ENCODE measurements at regions not wholly inside any gene's neighbourhood (a gene's known extent, or its start where the extent isn't known, plus 50 kb on each side); places are given as distances from the start of the nearest gene placed in this dataset.

DNA sequence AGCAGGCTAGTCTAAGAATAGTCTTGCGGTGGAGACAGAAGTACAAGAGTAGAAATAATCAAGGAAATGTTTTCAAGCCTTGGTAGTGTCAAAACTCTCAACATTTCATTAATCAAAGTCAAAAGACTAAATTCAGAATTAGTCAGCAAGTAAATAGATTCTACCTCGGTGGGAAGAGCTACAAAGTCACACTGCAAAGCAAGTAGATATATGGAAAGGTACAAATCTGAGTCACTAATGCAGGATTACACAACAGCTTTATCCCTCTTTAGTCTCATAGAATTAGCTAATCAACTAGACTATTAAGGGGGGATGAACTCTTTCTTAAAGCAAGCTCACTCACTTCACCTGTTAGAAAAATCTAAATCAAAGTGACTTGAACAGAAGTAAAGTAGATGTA, 568.7 kb upstream of the CNTNAP5 start:
- Histone ChIP-seq H3K36me3 (ENCODE audit: control insufficient read depth in 2 of 3, insufficient read depth in 3 of 3, low read length in 3 of 3) (no peaks in the 10 kb centered on the region), H3K27ac (ENCODE audit: low read depth in 2 of 2, low read length in 2 of 2) (no peak overlapping the region), H3K9ac (ENCODE audit: low read length in 3 of 3) (no peak overlapping the region), H3K9me3 (ENCODE audit: control insufficient read depth in 2 of 3, insufficient read depth in 1 of 3, low read length in 3 of 3) (no peaks in the 10 kb centered on the region), H3K4me3 (ENCODE audit: low read length in 3 of 3) (no peak overlapping the region), H3K4me1 (ENCODE audit: control insufficient read depth in 2 of 3, insufficient read depth in 2 of 3, low read depth in 1 of 3, low read length in 3 of 3) (no peaks in the 10 kb centered on the region), H3K27me3 (ENCODE audit: control insufficient read depth, insufficient read depth, low read length) (no peaks in the 10 kb centered on the region)
- intact Hi-C loops (cut with DNase I), result no loop called here
- FAIRE-seq (no peak), DNase-seq (no peak)
- TF ChIP-seq CTCF (IDR thresholded peaks at IDR 0.05; ENCODE audit: borderline replicate concordance, extremely low read depth, insufficient read depth), result no peak

GRCh38 chr2:123463886-123464285, 561.2 kb upstream of the CNTNAP5 start:
- H3K4me1 ChIP-seq (ENCODE audit: control insufficient read depth in 2 of 3, insufficient read depth in 2 of 3, low read depth in 1 of 3, low read length in 3 of 3), result no peaks in the 10 kb centered on the region
- no peak overlapping the region for H3K9ac ChIP-seq (ENCODE audit: low read length in 3 of 3)
- H3K27ac ChIP-seq (ENCODE audit: low read depth in 2 of 2, low read length in 2 of 2), result no peak overlapping the region
- no peaks in the 10 kb centered on the region for H3K36me3 ChIP-seq (ENCODE audit: control insufficient read depth in 2 of 3, insufficient read depth in 3 of 3, low read length in 3 of 3)
- H3K4me3 ChIP-seq (ENCODE audit: low read length in 3 of 3), result no peak overlapping the region
- intact Hi-C loops (cut with DNase I), result no loop called here
- TF ChIP-seq CTCF (IDR thresholded peaks at IDR 0.05; ENCODE audit: borderline replicate concordance, extremely low read depth, insufficient read depth), result no peak
- H3K9me3 ChIP-seq (ENCODE audit: control insufficient read depth in 2 of 3, insufficient read depth in 1 of 3, low read length in 3 of 3), result no peaks in the 10 kb centered on the region
- no peaks in the 10 kb centered on the region for H3K27me3 ChIP-seq (ENCODE audit: control insufficient read depth, insufficient read depth, low read length)
- DNase-seq (no peak), FAIRE-seq (no peak)

- Histone ChIP-seq H3K27ac (ENCODE audit: low read depth in 2 of 2, low read length in 2 of 2) (no peak overlapping the region), H3K36me3 (ENCODE audit: control insufficient read depth in 2 of 3, insufficient read depth in 3 of 3, low read length in 3 of 3) (no peaks in the 10 kb centered on the region), H3K4me1 (ENCODE audit: control insufficient read depth in 2 of 3, insufficient read depth in 2 of 3, low read depth in 1 of 3, low read length in 3 of 3) (no peaks in the 10 kb centered on the region), H3K9me3 (ENCODE audit: control insufficient read depth in 2 of 3, insufficient read depth in 1 of 3, low read length in 3 of 3) (no peaks in the 10 kb centered on the region), H3K9ac (ENCODE audit: low read length in 3 of 3) (no peak overlapping the region), H3K27me3 (ENCODE audit: control insufficient read depth, insufficient read depth, low read length) (no peaks in the 10 kb centered on the region), H3K4me3 (ENCODE audit: low read length in 3 of 3) (no peak overlapping the region)
- DNase-seq, result no peak
- intact Hi-C loops (cut with DNase I), result no loop called here
- no peak for TF ChIP-seq CTCF (IDR thresholded peaks at IDR 0.05; ENCODE audit: borderline replicate concordance, extremely low read depth, insufficient read depth)
- FAIRE-seq, result no peak
These were observed 557.0 kb upstream of the CNTNAP5 start for GRCh38 chr2:123468071-123468470.

DNA sequence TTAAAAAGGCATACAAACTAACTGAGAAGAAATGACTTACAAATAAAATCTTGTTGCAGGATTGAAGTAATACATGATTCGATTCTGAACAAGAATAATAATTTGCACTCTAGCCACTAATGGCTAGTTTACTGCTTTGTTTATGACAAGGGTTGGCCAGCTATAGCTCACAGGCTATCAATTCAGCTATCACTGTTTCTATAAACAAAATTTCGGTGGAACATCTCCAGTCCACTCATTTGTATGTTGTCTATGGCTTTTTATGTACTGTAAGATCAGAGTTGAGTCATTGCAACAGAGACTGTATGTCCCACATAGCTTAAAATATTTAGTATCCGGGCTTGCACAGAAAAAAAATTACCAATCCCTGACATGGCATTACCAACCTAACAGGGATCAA, 543.7 kb upstream of the CNTNAP5 start:
- Histone ChIP-seq H3K4me3 (ENCODE audit: low read length in 3 of 3) (no peak overlapping the region), H3K9ac (ENCODE audit: low read length in 3 of 3) (no peak overlapping the region), H3K27me3 (ENCODE audit: control insufficient read depth, insufficient read depth, low read length) (no peaks in the 10 kb centered on the region), H3K4me1 (ENCODE audit: control insufficient read depth in 2 of 3, insufficient read depth in 2 of 3, low read depth in 1 of 3, low read length in 3 of 3) (no peaks in the 10 kb centered on the region), H3K36me3 (ENCODE audit: control insufficient read depth in 2 of 3, insufficient read depth in 3 of 3, low read length in 3 of 3) (no peaks in the 10 kb centered on the region), H3K9me3 (ENCODE audit: control insufficient read depth in 2 of 3, insufficient read depth in 1 of 3, low read length in 3 of 3) (no peaks in the 10 kb centered on the region), H3K27ac (ENCODE audit: low read depth in 2 of 2, low read length in 2 of 2) (no peak overlapping the region)
- no peak for TF ChIP-seq CTCF (IDR thresholded peaks at IDR 0.05; ENCODE audit: borderline replicate concordance, extremely low read depth, insufficient read depth)
- FAIRE-seq (no peak), DNase-seq (no peak)
- intact Hi-C loops (cut with DNase I), result no loop called here
